Endothelial cell of umbilical vein (primary cell): ENCODE measurements at regions not wholly inside any gene's neighbourhood (a gene's known extent, or its start where the extent isn't known, plus 50 kb on each side); places are given as distances from the start of the nearest gene placed in this dataset.

Experiments
- GATA2 ChIP-seq: IDR thresholded peaks from 2 replicates; pipeline ENCODE4 v1.7.0; 2011; ENCODE audit warnings: low read depth, mild to moderate bottlenecking, moderate library complexity, mixed read lengths, low read length; ENCODE audit not compliant: insufficient read length, insufficient read depth
- MYC ChIP-seq: IDR thresholded peaks from one replicate; pipeline ENCODE4 v1.6.1; 2011; ENCODE audit warnings: mild to moderate bottlenecking, low read depth, low read length
- POLR2A ChIP-seq: IDR thresholded peaks from 2 replicates; pipeline ENCODE4 v1.6.1; 2012; ENCODE audit warnings: low read depth, mild to moderate bottlenecking, control low read depth, low read length
- POLR2AphosphoS5 ChIP-seq: IDR thresholded peaks from 2 replicates; pipeline ENCODE4 v1.6.1; 2012; ENCODE audit warnings: low read depth, mild to moderate bottlenecking, control low read depth, low read length, moderate library complexity; ENCODE audit not compliant: insufficient read depth
- TF ChIP-seq, protein P1 (sequence below), 2 donors: IDR thresholded peaks; 1 replicate in 1 of 2; 2 replicates in 1 of 2; pipeline ENCODE4 v1.5.1; 2011; ENCODE audit warnings: low read length in 2 of 2, mild to moderate bottlenecking in 2 of 2, moderate library complexity in 2 of 2, control low read depth in 1 of 2, inconsistent platforms in 1 of 2, low read depth in 1 of 2; ENCODE audit not compliant: insufficient read depth in 1 of 2; ENCODE audit errors: extremely low read depth in 1 of 2
- TF ChIP-seq, protein P2 (sequence below): IDR thresholded peaks from 2 replicates; pipeline ENCODE4 v1.6.1; 2011; ENCODE audit not compliant: insufficient read depth, insufficient read length

DNA sequence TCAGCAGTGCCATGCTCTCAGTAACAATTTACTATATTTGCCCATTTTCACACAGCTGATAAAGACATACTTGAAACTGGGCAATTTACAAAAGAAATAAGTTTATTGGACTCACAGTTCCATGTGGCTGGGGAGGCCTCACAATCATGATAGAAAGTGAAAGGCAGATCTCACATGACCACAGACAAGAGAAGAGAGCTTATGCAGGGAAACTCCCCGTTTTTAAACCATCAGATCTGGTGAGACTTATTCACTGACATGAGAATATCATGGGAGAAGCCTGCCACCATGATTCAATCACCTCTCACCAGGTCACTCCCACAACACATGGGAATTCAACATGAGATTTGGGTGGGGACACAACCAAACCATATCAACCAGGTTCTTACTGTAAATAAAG, 112.1 kb upstream of the C1orf87 start:
- TF ChIP-seq, protein P1, sequence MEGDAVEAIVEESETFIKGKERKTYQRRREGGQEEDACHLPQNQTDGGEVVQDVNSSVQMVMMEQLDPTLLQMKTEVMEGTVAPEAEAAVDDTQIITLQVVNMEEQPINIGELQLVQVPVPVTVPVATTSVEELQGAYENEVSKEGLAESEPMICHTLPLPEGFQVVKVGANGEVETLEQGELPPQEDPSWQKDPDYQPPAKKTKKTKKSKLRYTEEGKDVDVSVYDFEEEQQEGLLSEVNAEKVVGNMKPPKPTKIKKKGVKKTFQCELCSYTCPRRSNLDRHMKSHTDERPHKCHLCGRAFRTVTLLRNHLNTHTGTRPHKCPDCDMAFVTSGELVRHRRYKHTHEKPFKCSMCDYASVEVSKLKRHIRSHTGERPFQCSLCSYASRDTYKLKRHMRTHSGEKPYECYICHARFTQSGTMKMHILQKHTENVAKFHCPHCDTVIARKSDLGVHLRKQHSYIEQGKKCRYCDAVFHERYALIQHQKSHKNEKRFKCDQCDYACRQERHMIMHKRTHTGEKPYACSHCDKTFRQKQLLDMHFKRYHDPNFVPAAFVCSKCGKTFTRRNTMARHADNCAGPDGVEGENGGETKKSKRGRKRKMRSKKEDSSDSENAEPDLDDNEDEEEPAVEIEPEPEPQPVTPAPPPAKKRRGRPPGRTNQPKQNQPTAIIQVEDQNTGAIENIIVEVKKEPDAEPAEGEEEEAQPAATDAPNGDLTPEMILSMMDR (IDR thresholded peaks at IDR 0.05; ENCODE audit: extremely low read depth in 1 of 2, insufficient read depth in 1 of 2, low read depth in 1 of 2, low read length in 2 of 2) = no peak
- TF ChIP-seq GATA2 (no peak), POLR2AphosphoS5 (no peak), POLR2A (no peak), MYC (no peak)
- TF ChIP-seq, protein P2, sequence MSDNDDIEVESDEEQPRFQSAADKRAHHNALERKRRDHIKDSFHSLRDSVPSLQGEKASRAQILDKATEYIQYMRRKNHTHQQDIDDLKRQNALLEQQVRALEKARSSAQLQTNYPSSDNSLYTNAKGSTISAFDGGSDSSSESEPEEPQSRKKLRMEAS = no peak
